OCI-LY3 (cell line): ENCODE measurements at regions not wholly inside any gene's neighbourhood (a gene's known extent, or its start where the extent isn't known, plus 50 kb on each side); places are given as distances from the start of the nearest gene placed in this dataset.

Experiments used
- EZH2phosphoT487 ChIP-seq: fragments of 200-600 bp; shearing (Covaris generic); IDR thresholded peaks from 2 replicates; pipeline ENCODE4 v1.6.1; 2018; ENCODE audit warnings: antibody characterized with exemption, mixed run types, low read depth
- TF ChIP-seq, protein P1 (sequence below): fragments of 200-600, 300-600 bp; sonication (generic); IDR thresholded peaks from 2 replicates; pipeline ENCODE4 v1.5.1; 2014; ENCODE audit warnings: antibody characterized with exemption, low read length, low read depth

DNA sequence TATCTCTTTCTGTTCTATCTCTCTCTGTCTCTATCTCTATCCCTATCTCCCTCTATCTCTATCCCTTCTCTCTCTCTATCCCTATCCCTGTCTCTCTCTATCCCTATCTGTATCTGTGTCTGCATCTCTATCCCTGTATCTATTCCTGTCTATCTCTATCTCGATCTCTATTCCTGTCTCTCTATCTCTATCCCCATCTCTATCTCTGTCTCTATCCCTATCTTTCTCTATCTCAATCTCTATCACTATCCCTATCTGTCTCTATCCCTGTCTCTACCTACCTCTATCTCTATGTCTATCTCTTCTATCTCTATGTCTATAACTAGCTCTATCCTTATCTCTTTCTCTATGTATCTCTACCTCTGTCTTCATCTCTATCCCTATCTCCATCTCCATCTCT, 141.4 kb upstream of the KCNJ6 start:
- TF ChIP-seq, protein P1, sequence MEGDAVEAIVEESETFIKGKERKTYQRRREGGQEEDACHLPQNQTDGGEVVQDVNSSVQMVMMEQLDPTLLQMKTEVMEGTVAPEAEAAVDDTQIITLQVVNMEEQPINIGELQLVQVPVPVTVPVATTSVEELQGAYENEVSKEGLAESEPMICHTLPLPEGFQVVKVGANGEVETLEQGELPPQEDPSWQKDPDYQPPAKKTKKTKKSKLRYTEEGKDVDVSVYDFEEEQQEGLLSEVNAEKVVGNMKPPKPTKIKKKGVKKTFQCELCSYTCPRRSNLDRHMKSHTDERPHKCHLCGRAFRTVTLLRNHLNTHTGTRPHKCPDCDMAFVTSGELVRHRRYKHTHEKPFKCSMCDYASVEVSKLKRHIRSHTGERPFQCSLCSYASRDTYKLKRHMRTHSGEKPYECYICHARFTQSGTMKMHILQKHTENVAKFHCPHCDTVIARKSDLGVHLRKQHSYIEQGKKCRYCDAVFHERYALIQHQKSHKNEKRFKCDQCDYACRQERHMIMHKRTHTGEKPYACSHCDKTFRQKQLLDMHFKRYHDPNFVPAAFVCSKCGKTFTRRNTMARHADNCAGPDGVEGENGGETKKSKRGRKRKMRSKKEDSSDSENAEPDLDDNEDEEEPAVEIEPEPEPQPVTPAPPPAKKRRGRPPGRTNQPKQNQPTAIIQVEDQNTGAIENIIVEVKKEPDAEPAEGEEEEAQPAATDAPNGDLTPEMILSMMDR, result no peak
- no peak for TF ChIP-seq EZH2phosphoT487
